HL-60 (cell line): ENCODE measurements at regions not wholly inside any gene's neighbourhood (a gene's known extent, or its start where the extent isn't known, plus 50 kb on each side); places are given as distances from the start of the nearest gene placed in this dataset.

Experiments
- GABPA ChIP-seq: IDR thresholded peaks from 2 replicates; pipeline ENCODE4 v1.6.1; 2012; ENCODE audit warnings: low read depth
- POLR2AphosphoS5 ChIP-seq: IDR thresholded peaks from 2 replicates; pipeline ENCODE4 v1.6.1; 2012; ENCODE audit warnings: low read depth
- TF ChIP-seq, protein P1 (sequence below): IDR thresholded peaks from one replicate; pipeline ENCODE4 v1.5.1; 2011; ENCODE audit warnings: low read length, control low read depth, inconsistent platforms; ENCODE audit not compliant: insufficient read depth
- TF ChIP-seq, protein P2 (sequence below): IDR thresholded peaks from 2 replicates; pipeline ENCODE4 v1.6.1; 2012; ENCODE audit warnings: low read depth; ENCODE audit not compliant: insufficient replicate concordance

GRCh38 chr7:46900312-46901263, 681.3 kb downstream of the TNS3 start:
- TF ChIP-seq, protein P1, sequence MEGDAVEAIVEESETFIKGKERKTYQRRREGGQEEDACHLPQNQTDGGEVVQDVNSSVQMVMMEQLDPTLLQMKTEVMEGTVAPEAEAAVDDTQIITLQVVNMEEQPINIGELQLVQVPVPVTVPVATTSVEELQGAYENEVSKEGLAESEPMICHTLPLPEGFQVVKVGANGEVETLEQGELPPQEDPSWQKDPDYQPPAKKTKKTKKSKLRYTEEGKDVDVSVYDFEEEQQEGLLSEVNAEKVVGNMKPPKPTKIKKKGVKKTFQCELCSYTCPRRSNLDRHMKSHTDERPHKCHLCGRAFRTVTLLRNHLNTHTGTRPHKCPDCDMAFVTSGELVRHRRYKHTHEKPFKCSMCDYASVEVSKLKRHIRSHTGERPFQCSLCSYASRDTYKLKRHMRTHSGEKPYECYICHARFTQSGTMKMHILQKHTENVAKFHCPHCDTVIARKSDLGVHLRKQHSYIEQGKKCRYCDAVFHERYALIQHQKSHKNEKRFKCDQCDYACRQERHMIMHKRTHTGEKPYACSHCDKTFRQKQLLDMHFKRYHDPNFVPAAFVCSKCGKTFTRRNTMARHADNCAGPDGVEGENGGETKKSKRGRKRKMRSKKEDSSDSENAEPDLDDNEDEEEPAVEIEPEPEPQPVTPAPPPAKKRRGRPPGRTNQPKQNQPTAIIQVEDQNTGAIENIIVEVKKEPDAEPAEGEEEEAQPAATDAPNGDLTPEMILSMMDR, result no peak
- TF ChIP-seq, protein P2, sequence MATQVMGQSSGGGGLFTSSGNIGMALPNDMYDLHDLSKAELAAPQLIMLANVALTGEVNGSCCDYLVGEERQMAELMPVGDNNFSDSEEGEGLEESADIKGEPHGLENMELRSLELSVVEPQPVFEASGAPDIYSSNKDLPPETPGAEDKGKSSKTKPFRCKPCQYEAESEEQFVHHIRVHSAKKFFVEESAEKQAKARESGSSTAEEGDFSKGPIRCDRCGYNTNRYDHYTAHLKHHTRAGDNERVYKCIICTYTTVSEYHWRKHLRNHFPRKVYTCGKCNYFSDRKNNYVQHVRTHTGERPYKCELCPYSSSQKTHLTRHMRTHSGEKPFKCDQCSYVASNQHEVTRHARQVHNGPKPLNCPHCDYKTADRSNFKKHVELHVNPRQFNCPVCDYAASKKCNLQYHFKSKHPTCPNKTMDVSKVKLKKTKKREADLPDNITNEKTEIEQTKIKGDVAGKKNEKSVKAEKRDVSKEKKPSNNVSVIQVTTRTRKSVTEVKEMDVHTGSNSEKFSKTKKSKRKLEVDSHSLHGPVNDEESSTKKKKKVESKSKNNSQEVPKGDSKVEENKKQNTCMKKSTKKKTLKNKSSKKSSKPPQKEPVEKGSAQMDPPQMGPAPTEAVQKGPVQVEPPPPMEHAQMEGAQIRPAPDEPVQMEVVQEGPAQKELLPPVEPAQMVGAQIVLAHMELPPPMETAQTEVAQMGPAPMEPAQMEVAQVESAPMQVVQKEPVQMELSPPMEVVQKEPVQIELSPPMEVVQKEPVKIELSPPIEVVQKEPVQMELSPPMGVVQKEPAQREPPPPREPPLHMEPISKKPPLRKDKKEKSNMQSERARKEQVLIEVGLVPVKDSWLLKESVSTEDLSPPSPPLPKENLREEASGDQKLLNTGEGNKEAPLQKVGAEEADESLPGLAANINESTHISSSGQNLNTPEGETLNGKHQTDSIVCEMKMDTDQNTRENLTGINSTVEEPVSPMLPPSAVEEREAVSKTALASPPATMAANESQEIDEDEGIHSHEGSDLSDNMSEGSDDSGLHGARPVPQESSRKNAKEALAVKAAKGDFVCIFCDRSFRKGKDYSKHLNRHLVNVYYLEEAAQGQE, result no peak
- TF ChIP-seq POLR2AphosphoS5 (no peak), GABPA (no peak)
